Ovary (tissue), 7 donors: ENCODE measurements at regions not wholly inside any gene's neighbourhood (a gene's known extent, or its start where the extent isn't known, plus 50 kb on each side); places are given as distances from the start of the nearest gene placed in this dataset.

Experiments used
- DNase-seq, 5 donors: peaks; one replicate each; pipeline ENCODE4 v3.0.0-alpha.2; 2019 to 2020
- H3K27ac ChIP-seq, 2 donors: fragments of 200-600 bp; one replicate each; pipeline versions ENCODE4 v1.5.1 to v1.8.0; 2019 to 2022
- H3K27me3 ChIP-seq: fragments of 200-600 bp; one replicate; pipeline ENCODE4 v1.8.0; 2022
- H3K36me3 ChIP-seq: fragments of 200-600 bp; sonication (generic); one replicate; pipeline ENCODE4 v1.5.1; 2019
- H3K4me1 ChIP-seq: one replicate; pipeline ENCODE4 v1.8.1; 2013; ENCODE audit warnings: mild to moderate bottlenecking, moderate library complexity; ENCODE audit not compliant: insufficient read depth
- H3K4me3 ChIP-seq: fragments of 200-600 bp; sonication (generic); one replicate; pipeline ENCODE4 v1.5.1; 2017
- H3K9me3 ChIP-seq, 2 donors: fragments of 200-600 bp in 1 of 2; sonication (generic) in 1 of 2; one replicate each; pipeline versions ENCODE4 v1.5.1 to v1.8.1; 2013 to 2019; ENCODE audit warnings: mild to moderate bottlenecking in 1 of 2, moderate library complexity in 1 of 2
- EP300 ChIP-seq: sonication (generic); formaldehyde crosslinking; IDR thresholded peaks from one replicate; pipeline ENCODE4 v1.6.1; 2017; ENCODE audit warnings: antibody characterized with exemption
- POLR2A ChIP-seq: fragments of 450-650 bp; IDR thresholded peaks from one replicate; pipeline ENCODE4 v1.6.1; 2017; ENCODE audit warnings: antibody characterized with exemption, mild to moderate bottlenecking, moderate library complexity
- WGBS, 3 donors: extraction: QIAGEN DNeasy Blood & Tissue Kit in 1 of 3; methylation state at CpG; one replicate each; pipeline versions ENCODE4 v1.1.5 to v1.1.7; 2013 to 2017; 5-methylcytosine and 5-hydroxymethylcytosine counted together
- intact Hi-C, 4 donors: fragments of 100-400 bp; cut with DNase I; formaldehyde crosslinking; loops; one replicate each; pipeline versions ENCODE4 v1.11.0 to v1.15.1; 2022 to 2023
- TF ChIP-seq, protein P1 (sequence below), 3 donors: fragments of 450-650 bp in 2 of 3; fragments of 200-600 bp in 1 of 3; IDR thresholded peaks; one replicate each; pipeline versions ENCODE4 v1.5.1 to v1.8.0; 2016 to 2022; ENCODE audit warnings: antibody characterized with exemption in 3 of 3, mild to moderate bottlenecking in 1 of 3
- donor health status: DM: no; HTN: no; CAD: no; lungs with moderate emphysema.
- donor health status: DM: no; HTN: no; CAD: no.
- donor health status: Bipolar disorder and iron deficiency.
- donor health status: DM: no; HTN: no; CAD: no.
- donor health status: DM: yes; HTN: yes; CAD: no.

- intact Hi-C loops = no loop called here
- DNase-seq = no peak
- no peak for TF ChIP-seq POLR2A
- TF ChIP-seq EP300 = no peak
- TF ChIP-seq, protein P1, sequence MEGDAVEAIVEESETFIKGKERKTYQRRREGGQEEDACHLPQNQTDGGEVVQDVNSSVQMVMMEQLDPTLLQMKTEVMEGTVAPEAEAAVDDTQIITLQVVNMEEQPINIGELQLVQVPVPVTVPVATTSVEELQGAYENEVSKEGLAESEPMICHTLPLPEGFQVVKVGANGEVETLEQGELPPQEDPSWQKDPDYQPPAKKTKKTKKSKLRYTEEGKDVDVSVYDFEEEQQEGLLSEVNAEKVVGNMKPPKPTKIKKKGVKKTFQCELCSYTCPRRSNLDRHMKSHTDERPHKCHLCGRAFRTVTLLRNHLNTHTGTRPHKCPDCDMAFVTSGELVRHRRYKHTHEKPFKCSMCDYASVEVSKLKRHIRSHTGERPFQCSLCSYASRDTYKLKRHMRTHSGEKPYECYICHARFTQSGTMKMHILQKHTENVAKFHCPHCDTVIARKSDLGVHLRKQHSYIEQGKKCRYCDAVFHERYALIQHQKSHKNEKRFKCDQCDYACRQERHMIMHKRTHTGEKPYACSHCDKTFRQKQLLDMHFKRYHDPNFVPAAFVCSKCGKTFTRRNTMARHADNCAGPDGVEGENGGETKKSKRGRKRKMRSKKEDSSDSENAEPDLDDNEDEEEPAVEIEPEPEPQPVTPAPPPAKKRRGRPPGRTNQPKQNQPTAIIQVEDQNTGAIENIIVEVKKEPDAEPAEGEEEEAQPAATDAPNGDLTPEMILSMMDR (IDR thresholded peaks at IDR 0.05) = no peak
- 88 to 92% (median 89%) methylated on average over 2 of the region's 2 CpGs for WGBS, 3 donors
- no peaks in the 10 kb centered on the region for H3K36me3 ChIP-seq
- H3K27me3 ChIP-seq = no peaks in the 10 kb centered on the region
- H3K9me3 ChIP-seq = no peaks in the 10 kb centered on the region
- H3K4me3 ChIP-seq = no peak overlapping the region
- H3K4me1 ChIP-seq = no peaks in the 10 kb centered on the region
- H3K27ac ChIP-seq = no peak overlapping the region
Measured at GRCh38 chr10:45209888-45210287, 105.5 kb downstream of the OR13A1 start.

DNA sequence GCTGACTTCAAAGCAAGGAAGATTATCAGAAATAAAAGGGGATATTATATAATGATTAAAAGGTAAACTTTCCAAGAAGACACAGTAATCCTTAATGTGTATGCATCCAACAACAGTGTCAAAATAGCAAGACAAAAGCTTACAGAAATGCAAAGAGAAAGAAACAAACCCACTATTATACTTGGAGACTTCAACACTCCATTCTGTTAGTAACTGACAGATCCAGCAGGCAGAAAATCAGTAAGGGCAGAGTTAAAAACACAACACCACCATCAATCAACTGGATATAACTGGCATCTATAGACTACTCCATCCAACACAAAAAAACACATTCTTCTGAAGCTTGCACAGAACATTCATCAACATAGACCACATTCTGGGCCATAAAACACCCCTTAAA is 103.8 kb downstream of the OR13A1 start:
- Histone ChIP-seq H3K36me3 (no peaks in the 10 kb centered on the region), H3K4me1 (no peaks in the 10 kb centered on the region)
- no peak for DNase-seq

GRCh38 chr10:45219416-45219815 is 96.0 kb downstream of the OR13A1 start:
- intact Hi-C loops = no loop called here

More for the DNA sequence above, 103.8 kb downstream of the OR13A1 start:
- no peak overlapping the region for H3K27ac ChIP-seq
- intact Hi-C loops = no loop called here
- H3K4me3 ChIP-seq = no peak overlapping the region
- no peaks in the 10 kb centered on the region for H3K9me3 ChIP-seq
- TF ChIP-seq POLR2A (no peak), EP300 (no peak)
- TF ChIP-seq, protein P1 (IDR thresholded peaks at IDR 0.05) = no peak
- H3K27me3 ChIP-seq = no peaks in the 10 kb centered on the region

GRCh38 chr10:45220931-45221330 is 94.5 kb downstream of the OR13A1 start:
- no peaks in the 10 kb centered on the region for H3K36me3 ChIP-seq
- no peak for DNase-seq
- intact Hi-C loops = no loop called here
- no peaks in the 10 kb centered on the region for H3K27me3 ChIP-seq
- no peaks in the 10 kb centered on the region for H3K4me1 ChIP-seq
- H3K27ac ChIP-seq = no peak overlapping the region
- no peak for TF ChIP-seq EP300
- no peak for TF ChIP-seq POLR2A
- TF ChIP-seq, protein P1 (IDR thresholded peaks at IDR 0.05) = no peak
- no peak overlapping the region for H3K4me3 ChIP-seq
- H3K9me3 ChIP-seq = no peaks in the 10 kb centered on the region

More at GRCh38 chr10:45219416-45219815, 96.0 kb downstream of the OR13A1 start:
- TF ChIP-seq POLR2A (no peak), EP300 (no peak)
- TF ChIP-seq, protein P1 (IDR thresholded peaks at IDR 0.05) = no peak
- Histone ChIP-seq H3K4me1 (no peaks in the 10 kb centered on the region), H3K4me3 (no peak overlapping the region), H3K36me3 (no peaks in the 10 kb centered on the region), H3K27me3 (no peaks in the 10 kb centered on the region), H3K27ac (no peak overlapping the region), H3K9me3 (no peaks in the 10 kb centered on the region)
- no peak for DNase-seq
- WGBS, 3 donors = 70 to 85% (median 76%) methylated on average over 4 of the region's 4 CpGs
